K562 (cell line): ENCODE measurements at regions not wholly inside any gene's neighbourhood (a gene's known extent, or its start where the extent isn't known, plus 50 kb on each side); places are given as distances from the start of the nearest gene placed in this dataset.
A peak's percentile ranks its signal among the peaks of the same experiment; 100 is the strongest.

Source experiments
- ATAC-seq: fragments of 200-7000 bp; cut with Tn5 transposase; 3 replicates; pipeline ENCODE4 v1.9.1; 2020; ENCODE audit warnings: moderate library complexity
- BruUV-seq: library from RNA; stranded (reverse); fragments of 400-500 nt; replicated peaks from 2 replicates; lab custom pipeline; 2021; lab: Mats Ljungman, UMichigan
- CTCF ChIA-PET: fragments of 300-600 bp; formaldehyde crosslinking; extraction: SDS; loops from one replicate; lab custom pipeline; 2021; ENCODE audit warnings: low intra/inter-chr PET ratio; lab: Yijun Ruan, JAX
- POLR2A ChIA-PET: fragments of 300-600, 350-650 bp; sonication (Branson Sonifier 250); formaldehyde crosslinking; extraction: SDS; loops from one replicate; lab custom pipeline; 2021; ENCODE audit warnings: antibody characterized with exemption, inconsistent platforms; lab: Yijun Ruan, JAX
- DNase-seq, 4 experiments: peaks; one replicate each; pipeline versions ENCODE4 v3.0.0 to v3.0.0-alpha.2; 2011 to 2018; ENCODE audit warnings: low spot score in 3 of 4, mixed read lengths in 3 of 4; ENCODE audit errors: extremely low read depth in 1 of 4
- FAIRE-seq: peaks from 2 replicates; lab custom pipeline; 2011; peaks lifted over from hg19 to GRCh38; lab: Jason Lieb, UNC
- H2AFZ ChIP-seq: 2 replicates; pipeline ENCODE4 v1.6.0; 2011; ENCODE audit warnings: low read depth, low read length, control low read depth, inconsistent platforms
- H3K27ac ChIP-seq: fragments of 200-600 bp; 3 replicates; pipeline ENCODE4 v1.8.0; 2011; ENCODE audit warnings: low read depth, mild to moderate bottlenecking, control low read depth, inconsistent platforms, low read length, moderate library complexity, mixed read lengths; ENCODE audit errors: extremely low read depth
- H3K27me3 ChIP-seq, 2 experiments: fragments of 300-600 bp in 1 of 2; 2 replicates in 1 of 2; 3 replicates in 1 of 2; pipeline versions ENCODE4 v1.6.0 to v1.8.0; 2011; ENCODE audit warnings: inconsistent platforms in 2 of 2, low read length in 2 of 2, mild to moderate bottlenecking in 1 of 2, mixed read lengths in 1 of 2, moderate library complexity in 1 of 2; ENCODE audit not compliant: control insufficient read depth in 2 of 2, insufficient read depth in 2 of 2
- H3K36me3 ChIP-seq: fragments of 300-600 bp; 3 replicates; pipeline ENCODE4 v1.8.0; 2011; ENCODE audit warnings: mild to moderate bottlenecking, low read length, inconsistent platforms; ENCODE audit not compliant: control insufficient read depth, insufficient read depth
- H3K4me1 ChIP-seq, 2 experiments: fragments of 200-600 bp in 1 of 2; replicated peaks in 1 of 2; 2 replicates in 1 of 2; 3 replicates in 1 of 2; pipeline versions ENCODE4 v1.5.1 to v1.8.0; 2011; ENCODE audit warnings: inconsistent platforms in 2 of 2, low read length in 2 of 2, mild to moderate bottlenecking in 1 of 2, mixed read lengths in 1 of 2, moderate library complexity in 1 of 2; ENCODE audit not compliant: control insufficient read depth in 2 of 2, insufficient read depth in 2 of 2
- H3K4me2 ChIP-seq: 2 replicates; pipeline ENCODE4 v1.6.1; 2011; ENCODE audit warnings: low read length, control low read depth, inconsistent platforms, mixed read lengths; ENCODE audit not compliant: insufficient read depth
- H3K4me3 ChIP-seq: fragments of 200-600 bp; sonication (generic), shearing (Covaris generic); 2 replicates; pipeline ENCODE4 v1.5.1; 2016; ENCODE audit warnings: control low read depth, inconsistent platforms
- H3K79me2 ChIP-seq: fragments of 200-600 bp; 3 replicates; pipeline ENCODE4 v1.8.0; 2011; ENCODE audit warnings: low read length, inconsistent platforms; ENCODE audit not compliant: control insufficient read depth, insufficient read depth
- H3K9ac ChIP-seq, 2 experiments: 2 replicates each; pipeline versions ENCODE4 v1.6.0 to v1.6.1; 2011; ENCODE audit warnings: low read depth in 2 of 2, low read length in 2 of 2, control low read depth in 1 of 2, inconsistent platforms in 1 of 2, mild to moderate bottlenecking in 1 of 2, mixed read lengths in 1 of 2; ENCODE audit not compliant: insufficient read depth in 1 of 2
- H3K9me1 ChIP-seq: one replicate; pipeline ENCODE4 v1.6.0; 2011; ENCODE audit warnings: inconsistent platforms, mild to moderate bottlenecking, low read length, moderate library complexity; ENCODE audit not compliant: control insufficient read depth, insufficient read depth
- H3K9me3 ChIP-seq: replicated peaks from 2 replicates; pipeline ENCODE4 v1.5.1; 2011; ENCODE audit warnings: low read depth, low read length, inconsistent platforms; ENCODE audit not compliant: control insufficient read depth, insufficient read depth
- H4K20me1 ChIP-seq: replicated peaks from 2 replicates; pipeline ENCODE4 v1.6.1; 2011; ENCODE audit warnings: low read length, inconsistent platforms, mixed read lengths; ENCODE audit not compliant: control insufficient read depth, insufficient read depth
- CEBPB ChIP-seq: fragments of 450-650 bp; IDR thresholded peaks from 2 replicates; pipeline ENCODE4 v1.6.1; 2016; ENCODE audit warnings: missing genetic modification characterization, missing compliant biosample characterization
- HSF4 ChIP-seq: fragments of 250-450 bp; sonication (Bioruptor Pico); IDR thresholded peaks from 2 replicates; pipeline ENCODE4 v2.1.2; 2022; ENCODE audit warnings: mild to moderate bottlenecking, moderate library complexity, borderline replicate concordance
- RBM34 ChIP-seq: fragments of 200-400 bp; formaldehyde crosslinking; IDR thresholded peaks from 2 replicates; pipeline ENCODE4 v1.6.1; 2018; ENCODE audit warnings: low read length, borderline replicate concordance; ENCODE audit not compliant: insufficient read depth
- WGBS: fragments of 100-300 bp; shearing (Covaris generic); methylation state at CpG from one replicate; pipeline ENCODE4 v1.1.6; 2016; ENCODE audit warnings: low coverage, mixed read lengths; ENCODE audit not compliant: insufficient coverage; ENCODE audit errors: missing lambda C conversion rate; 5-methylcytosine and 5-hydroxymethylcytosine counted together
- in situ Hi-C: fragments of 300-500 bp; cut with MboI; formaldehyde crosslinking; loops from 4 replicates; pipeline ENCODE4 v1.15.0; 2018; ENCODE audit warnings: inconsistent platforms, mixed read lengths
- intact Hi-C: fragments of 100-400 bp; cut with micrococcal nuclease; formaldehyde crosslinking; loops from 2 replicates; pipeline ENCODE4 v1.14.2; 2022
- TF ChIP-seq, protein P1 (sequence below): IDR thresholded peaks from 3 replicates; pipeline ENCODE4 v1.6.1; 2011; ENCODE audit warnings: borderline replicate concordance, mild to moderate bottlenecking; ENCODE audit not compliant: insufficient read length, insufficient read depth

DNA sequence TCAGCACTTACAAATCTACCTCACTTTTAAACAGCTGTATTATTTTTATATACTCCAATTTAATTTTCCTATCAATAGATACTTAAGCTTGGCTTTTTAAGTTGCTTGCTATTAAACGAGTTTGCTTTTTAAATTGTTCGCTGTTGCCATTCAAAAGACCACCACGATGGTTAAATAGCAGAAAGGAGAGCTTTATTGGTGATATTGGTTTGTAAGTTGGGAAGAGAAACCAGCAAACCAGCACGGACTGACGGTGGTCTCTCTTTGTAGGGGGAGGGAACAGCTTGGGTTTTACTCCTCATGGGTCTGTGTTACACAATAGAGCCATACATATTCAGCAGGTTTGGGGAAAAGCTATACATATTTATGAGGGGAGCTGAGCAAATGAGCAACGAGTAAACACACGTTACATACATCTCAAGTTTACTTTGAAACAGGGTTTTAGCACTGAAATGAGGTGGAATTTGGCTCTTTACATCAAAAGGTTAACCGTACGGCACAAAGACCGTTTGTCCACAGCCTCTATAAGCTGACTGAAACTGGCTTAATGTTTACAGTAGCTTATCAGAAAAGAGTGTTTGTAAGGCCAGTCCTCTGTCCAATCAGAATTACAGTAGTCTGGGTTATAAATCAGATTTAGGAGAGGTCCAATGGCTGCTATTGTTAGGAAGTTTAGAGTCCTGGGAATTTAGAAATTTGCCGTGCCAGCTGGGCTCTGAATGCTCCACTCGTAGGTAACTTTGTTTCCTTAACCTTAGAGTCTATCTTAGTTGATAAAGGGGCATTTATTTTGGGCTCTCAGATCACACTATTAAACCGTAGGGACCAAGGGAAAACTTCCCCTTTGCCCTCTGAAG lies 69.7 kb upstream of the DHRS4 start:
- ChIA-PET POLR2A (no interaction called here), CTCF (no interaction called here)
- BruUV-seq, result no TSS peak
- Histone ChIP-seq H4K20me1 (no peaks in the 10 kb centered on the region), H3K4me1 (no peaks in the 10 kb centered on the region), H3K9ac (no peak overlapping the region), H3K9me1 (no peaks in the 10 kb centered on the region), H3K27ac (no peak overlapping the region), H3K36me3 (no peaks in the 10 kb centered on the region), H2AFZ (peak overlapping the region; percentile 29; the same call in 1 of the 2 replicates), H3K4me3 (no peak overlapping the region), H3K27me3 (no peaks in the 10 kb centered on the region), H3K9me3 (no peaks in the 10 kb centered on the region), H3K79me2 (no peaks in the 10 kb centered on the region), H3K4me2 (peak overlapping the region; percentile 7; the same call in 1 of the 2 replicates)
- FAIRE-seq (no peak), ATAC-seq (no peak; the same call in 2 of the 3 replicates), DNase-seq (no peak)
- TF ChIP-seq CEBPB (peak; percentile 67), RBM34 (no peak)
- in situ Hi-C loops (no loop called here), intact Hi-C loops (no loop called here)
- 2% methylated on average over 13 of the region's 13 CpGs for WGBS

DNA sequence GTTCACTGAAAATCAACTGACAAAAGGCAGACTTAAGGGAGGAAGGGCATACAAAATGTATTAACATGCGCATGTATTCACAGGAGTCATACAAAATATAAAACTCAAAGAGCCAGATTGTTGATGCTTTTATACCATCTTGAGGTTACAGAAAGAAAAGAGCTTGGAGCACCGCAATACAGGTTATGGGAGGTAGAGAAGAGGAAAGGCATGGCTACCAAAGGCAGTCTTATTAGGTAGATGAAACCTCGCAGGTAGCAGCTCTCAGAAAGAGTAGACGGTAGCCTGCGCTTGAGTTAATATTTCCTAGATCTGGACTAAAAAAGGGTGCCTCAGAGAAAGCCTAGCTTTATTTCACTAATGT lies 69.0 kb upstream of the DHRS4 start:
- no peak overlapping the region for H3K4me2 ChIP-seq

More for the DNA sequence above, 69.0 kb upstream of the DHRS4 start:
- no peaks in the 10 kb centered on the region for H3K9me3 ChIP-seq
- DNase-seq (no peak), FAIRE-seq (no peak), ATAC-seq (no peak)
- POLR2A ChIA-PET, result no interaction called here
- H3K27ac ChIP-seq, result no peak overlapping the region
- no peaks in the 10 kb centered on the region for H3K79me2 ChIP-seq
- H2AFZ ChIP-seq, result no peak overlapping the region
- H3K4me3 ChIP-seq, result no peak overlapping the region
- no peak overlapping the region for H3K9ac ChIP-seq
- intact Hi-C loops, result no loop called here
- H3K36me3 ChIP-seq, result no peaks in the 10 kb centered on the region
- no peaks in the 10 kb centered on the region for H3K9me1 ChIP-seq
- no peaks in the 10 kb centered on the region for H3K27me3 ChIP-seq
- WGBS, result 16% methylated on average over 4 of the region's 5 CpGs
- in situ Hi-C loops, result no loop called here
- no TSS peak for BruUV-seq
- H3K4me1 ChIP-seq, result no peaks in the 10 kb centered on the region
- H4K20me1 ChIP-seq, result no peaks in the 10 kb centered on the region
- TF ChIP-seq, protein P1, sequence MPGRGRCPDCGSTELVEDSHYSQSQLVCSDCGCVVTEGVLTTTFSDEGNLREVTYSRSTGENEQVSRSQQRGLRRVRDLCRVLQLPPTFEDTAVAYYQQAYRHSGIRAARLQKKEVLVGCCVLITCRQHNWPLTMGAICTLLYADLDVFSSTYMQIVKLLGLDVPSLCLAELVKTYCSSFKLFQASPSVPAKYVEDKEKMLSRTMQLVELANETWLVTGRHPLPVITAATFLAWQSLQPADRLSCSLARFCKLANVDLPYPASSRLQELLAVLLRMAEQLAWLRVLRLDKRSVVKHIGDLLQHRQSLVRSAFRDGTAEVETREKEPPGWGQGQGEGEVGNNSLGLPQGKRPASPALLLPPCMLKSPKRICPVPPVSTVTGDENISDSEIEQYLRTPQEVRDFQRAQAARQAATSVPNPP, result no peak
- TF ChIP-seq HSF4 (CRISPR knock-in tag), result no peak
- CTCF ChIA-PET, result no interaction called here
